ENCODE measurements at regions not wholly inside any gene's neighbourhood (a gene's known extent, or its start where the extent isn't known, plus 50 kb on each side); places are given as distances from the start of the nearest gene placed in this dataset.
"Not testable (repeated sequence)": the region's sequence is repeated elsewhere in the genome, so short reads cannot be mapped to it uniquely, and the experiment has no call there.

DNA sequence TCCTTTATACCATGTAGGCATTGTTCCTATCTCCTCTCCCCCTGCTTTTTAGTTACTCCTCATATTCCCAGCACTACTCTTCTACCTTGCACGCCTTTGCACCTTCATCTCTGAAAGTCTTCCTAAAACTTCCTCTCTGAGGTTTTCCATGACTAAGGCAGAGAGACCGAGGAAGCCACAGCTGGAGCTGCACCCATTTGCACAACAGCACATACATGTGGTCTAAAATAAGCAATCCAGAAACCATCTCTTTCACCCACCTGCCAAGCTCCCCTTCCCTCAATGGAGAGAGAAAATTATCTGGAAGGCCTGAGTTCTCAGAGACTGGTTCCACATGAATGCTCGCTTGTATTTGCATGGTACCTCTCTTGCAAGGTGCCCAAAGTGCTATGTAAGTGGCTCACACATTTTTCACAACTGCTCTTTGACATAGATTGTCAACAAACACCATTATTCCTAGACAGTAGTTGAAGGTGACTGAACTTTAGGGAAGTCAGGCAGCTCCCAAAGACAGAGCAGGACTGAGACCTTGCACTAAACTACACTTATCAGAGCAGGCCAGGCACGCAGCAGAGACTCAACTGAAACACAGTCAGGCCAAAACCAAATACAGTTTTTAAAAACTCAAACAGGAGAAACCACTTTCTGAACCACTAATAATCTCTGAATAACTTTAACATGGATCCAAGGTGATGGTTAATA, 313.2 kb downstream of the TFAP2A start:
- no peak for DNase-seq

DNA sequence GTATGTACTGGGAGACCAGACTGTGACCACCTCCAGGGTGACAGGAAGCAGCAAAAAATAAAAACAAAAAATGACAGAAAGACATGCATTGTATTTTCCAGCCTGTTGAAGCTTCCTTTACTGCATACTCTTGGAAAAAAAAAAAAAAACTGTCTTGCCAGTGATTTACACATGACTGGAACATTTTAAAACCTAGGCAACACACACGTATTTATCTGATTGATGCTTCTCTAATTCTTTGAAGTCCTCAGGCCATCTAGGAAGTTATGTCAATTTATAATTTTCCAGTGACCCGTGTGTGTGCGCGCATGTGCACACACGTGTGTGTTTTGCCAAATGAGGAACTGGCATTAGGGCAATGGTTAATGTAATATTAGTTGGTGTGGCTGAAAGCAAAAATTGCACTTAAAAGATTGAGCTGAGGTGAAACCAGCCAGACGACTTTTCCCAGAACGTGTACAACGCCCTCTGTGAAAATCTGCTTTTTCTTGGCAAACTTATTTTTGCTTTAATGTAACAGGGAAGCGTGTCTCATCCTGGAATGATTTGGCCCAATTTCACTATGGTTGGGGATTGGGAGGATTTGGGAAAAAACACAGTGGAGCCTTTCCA, 315.2 kb downstream of the TFAP2A start:
- DNase-seq, result no peak

DNA sequence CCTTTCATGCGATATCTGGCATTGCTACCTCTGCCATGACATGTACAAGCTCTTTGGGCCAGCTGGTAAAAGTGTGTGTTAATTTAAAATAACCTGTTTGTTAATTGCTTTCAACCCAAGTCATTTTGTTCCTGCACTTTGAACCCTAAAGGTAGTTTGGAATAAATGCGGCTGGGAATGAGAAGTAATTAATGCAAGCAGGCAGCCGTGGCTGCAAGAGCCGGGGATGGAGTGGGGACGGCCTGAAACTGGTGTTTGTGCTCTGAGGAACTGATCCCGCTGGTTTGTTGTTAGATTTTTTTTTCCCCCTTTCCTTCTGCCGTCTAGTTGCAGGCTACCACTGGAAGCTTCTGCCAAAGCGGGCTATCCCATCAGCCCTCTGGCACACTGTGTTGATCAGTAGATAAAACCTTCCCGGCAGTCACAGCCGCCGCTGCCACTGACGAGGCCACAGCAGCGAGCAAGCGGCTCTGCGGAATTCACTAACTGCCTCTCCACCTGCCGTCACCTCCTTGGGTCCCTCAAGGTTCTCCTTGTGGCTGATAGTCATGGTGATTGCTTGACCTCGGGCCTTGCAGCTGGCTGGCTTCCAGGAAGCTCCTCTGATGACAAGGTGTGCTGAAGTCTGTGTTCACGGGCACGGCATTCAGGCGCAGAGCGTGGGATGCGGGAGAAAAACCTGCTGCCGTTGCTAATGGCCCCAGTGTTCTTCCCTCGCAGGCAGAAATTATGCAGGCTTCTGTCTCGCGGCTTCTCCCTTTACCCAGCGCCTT, 315.9 kb downstream of the TFAP2A start:
- no peak for DNase-seq

DNA sequence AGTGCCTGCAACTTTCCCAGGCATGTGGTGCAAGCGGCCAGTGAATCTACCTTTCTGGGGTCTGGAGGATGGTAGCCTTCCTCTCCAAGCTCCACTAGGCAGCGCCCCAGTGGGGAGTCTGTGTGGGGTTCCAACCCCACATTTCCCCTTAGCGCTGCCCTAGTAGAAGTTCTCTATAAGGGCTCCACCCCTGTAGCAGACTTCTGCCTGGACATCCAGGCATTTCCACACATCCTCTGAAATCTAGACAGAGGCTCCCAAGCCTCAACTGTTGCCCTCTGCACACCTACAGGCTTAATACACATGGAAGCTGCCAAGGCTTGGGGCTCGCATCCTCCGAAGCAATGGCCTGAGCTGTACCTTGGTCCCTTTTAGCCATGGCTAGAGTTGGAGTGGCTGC, 321.6 kb downstream of the TFAP2A start:
- DNase-seq, result no peak

- DNase-seq, result no peak
These were observed 330.5 kb downstream of the TFAP2A start for GRCh38 chr6:10084111-10084986.

GRCh38 chr6:10082385-10082784, 332.5 kb downstream of the TFAP2A start:
- no peak for DNase-seq

- no peak for DNase-seq
These were observed 332.9 kb downstream of the TFAP2A start for GRCh38 chr6:10081957-10082356.

GRCh38 chr6:10081075-10081474, 333.8 kb downstream of the TFAP2A start:
- no peak for DNase-seq

GRCh38 chr6:10080561-10080960, 334.3 kb downstream of the TFAP2A start:
- DNase-seq, result no peak

DNA sequence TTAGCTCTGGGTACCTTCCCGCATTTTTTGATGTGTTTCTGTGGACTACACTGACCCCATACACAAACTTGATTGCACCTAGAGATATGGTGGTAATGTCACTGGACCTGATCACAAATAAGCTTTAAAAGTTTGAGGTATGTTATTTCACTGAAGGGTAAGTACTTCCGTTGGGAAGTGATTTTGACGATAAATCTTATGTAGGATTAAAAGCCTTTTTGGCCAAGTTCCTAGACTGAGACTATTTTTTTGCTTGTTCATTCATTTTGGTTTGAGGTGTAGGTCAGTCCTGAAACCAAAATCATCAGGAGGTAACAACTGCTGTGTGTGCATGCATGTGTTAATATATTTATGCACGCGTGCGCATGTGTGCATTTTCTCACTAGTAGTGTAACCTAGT, 336.3 kb downstream of the TFAP2A start:
- DNase-seq, result no peak

- DNase-seq, result not testable (repeated sequence)
These were observed 340.1 kb downstream of the TFAP2A start for GRCh38 chr6:10074726-10075125.

DNA sequence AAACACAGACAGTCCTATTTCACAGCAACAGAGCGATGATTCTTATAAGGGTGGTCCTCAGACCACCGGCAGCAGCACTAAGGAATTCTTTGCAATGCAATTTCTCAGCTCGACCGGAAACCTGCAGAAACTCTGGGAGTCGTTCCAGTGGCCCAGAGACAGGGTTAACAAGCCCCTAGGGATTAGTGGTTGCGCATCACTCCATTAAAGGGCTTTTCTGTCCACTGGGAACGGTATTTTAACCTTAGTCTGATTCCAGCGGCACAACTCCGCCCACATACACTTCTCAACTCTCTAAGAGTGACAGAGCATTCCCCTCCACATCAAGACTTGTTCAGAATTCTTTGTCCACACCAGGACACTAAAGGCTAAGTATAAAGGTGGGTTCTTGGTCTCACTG, 341.5 kb downstream of the TFAP2A start:
- no peak for DNase-seq

DNA sequence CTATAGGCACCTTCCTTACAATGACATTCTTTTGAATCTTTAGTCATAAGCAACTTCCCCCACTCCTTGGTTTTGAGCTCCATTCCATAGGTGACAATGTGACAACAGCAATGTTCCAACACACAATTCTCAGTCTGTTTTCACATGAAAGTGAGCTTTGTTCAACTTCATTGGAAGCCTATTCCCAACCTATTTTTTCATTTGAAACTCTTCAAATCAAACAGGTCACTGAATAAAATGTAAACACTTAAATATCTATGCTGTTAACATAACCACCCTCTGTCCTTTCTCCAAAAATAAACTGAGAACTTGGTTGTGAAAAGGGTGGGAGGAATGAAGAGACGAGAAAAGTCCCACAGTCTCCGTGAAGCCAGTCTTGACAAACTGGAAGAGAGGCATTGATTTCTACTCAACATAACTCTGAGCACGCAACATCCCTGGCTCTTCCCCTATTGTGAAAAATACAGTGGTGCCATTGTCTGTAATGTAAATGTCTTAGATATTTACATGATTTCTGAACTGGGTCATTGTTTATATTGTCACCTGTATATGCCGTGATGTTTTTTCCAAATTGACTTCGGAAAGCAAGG, 343.1 kb downstream of the TFAP2A start:
- DNase-seq, result no peak

DNA sequence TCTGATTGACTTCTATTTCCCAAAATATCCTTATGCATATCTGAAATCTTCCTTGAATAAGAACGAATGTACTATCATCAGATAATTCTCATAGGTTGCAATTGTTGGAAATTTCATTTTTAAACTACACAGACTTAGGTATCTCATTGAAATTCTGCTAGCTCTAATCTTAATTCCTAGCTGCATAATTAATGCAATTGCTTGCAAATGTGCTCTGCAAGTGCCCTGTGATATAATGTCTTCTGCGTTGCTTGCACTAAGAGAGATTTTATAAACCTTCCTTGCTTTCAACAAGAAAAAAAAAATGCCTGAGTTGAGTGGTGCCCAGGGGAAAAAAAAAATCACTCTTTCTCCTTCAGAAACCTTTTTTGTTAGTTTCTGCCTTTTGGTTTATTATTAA, 354.9 kb downstream of the TFAP2A start:
- DNase-seq, result no peak

DNA sequence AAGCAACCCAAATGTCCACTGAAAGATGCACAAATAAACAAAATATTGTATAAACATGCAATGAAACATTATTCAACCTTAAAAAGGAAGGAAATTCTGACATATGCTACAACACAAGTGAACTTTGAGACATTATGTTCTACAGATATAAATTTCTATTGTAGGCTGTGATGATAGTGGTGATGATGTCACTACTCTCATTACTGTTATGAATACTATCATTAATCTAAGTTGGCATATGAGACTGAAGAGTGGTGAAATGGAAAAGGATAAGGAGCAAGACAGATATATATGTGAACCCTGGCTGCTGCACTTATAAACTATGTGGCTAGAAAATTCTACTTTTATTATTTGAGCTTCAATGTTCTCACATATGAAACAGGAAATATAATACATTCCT, 360.2 kb downstream of the TFAP2A start:
- DNase-seq, result no peak

GRCh38 chr6:10051283-10051682, 363.6 kb downstream of the TFAP2A start:
- DNase-seq, result no peak

- no peak for DNase-seq
These were observed 366.2 kb downstream of the TFAP2A start for GRCh38 chr6:10048370-10049297.

- DNase-seq, result no peak
These were observed 372.6 kb downstream of the TFAP2A start for GRCh38 chr6:10042280-10042679.

GRCh38 chr6:10033223-10033829, 381.5 kb downstream of the TFAP2A start:
- DNase-seq, result no peak

DNA sequence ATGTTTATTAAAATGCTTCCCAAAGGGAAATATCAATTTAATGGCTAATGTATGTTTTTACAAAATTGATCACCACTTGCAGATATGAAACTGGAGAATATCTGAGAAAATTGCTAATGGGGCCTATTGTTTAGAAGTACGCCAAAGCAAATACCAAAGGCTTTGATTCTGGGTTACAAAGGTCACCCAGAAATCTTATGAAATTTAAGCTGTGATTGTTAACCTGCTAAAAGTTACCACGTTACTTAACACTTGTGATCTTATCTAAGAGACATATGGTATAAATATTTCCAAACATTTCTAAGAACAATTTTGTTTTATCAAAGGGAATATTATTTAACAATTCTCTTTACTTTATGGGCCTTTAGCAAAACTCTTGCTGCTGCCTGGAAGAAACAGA, 383.3 kb downstream of the TFAP2A start:
- DNase-seq, result no peak

- DNase-seq, result no peak
These were observed 383.8 kb downstream of the TFAP2A start for GRCh38 chr6:10030942-10031537.
